Gastrocnemius medialis (tissue), 4 donors: ENCODE measurements at regions not wholly inside any gene's neighbourhood (a gene's known extent, or its start where the extent isn't known, plus 50 kb on each side); places are given as distances from the start of the nearest gene placed in this dataset.

Experiments
- POLR2A ChIP-seq, 2 donors: fragments of 450-650 bp; IDR thresholded peaks; one replicate each; pipeline ENCODE4 v1.6.1; 2017; ENCODE audit warnings: antibody characterized with exemption in 2 of 2, mild to moderate bottlenecking in 2 of 2, moderate library complexity in 2 of 2
- TF ChIP-seq, protein P1 (sequence below), 5 experiments: fragments of 450-650 bp in 3 of 5; fragments of 200-600 bp in 2 of 5; sonication (generic) in 2 of 5; IDR thresholded peaks in 4 of 5; conservative IDR thresholded peaks in 1 of 5; 1 replicate in 4 of 5; 2 replicates in 1 of 5; pipeline ENCODE4 v1.5.1; 2016 to 2019; ENCODE audit warnings: antibody characterized with exemption in 5 of 5, mild to moderate bottlenecking in 3 of 5, moderate library complexity in 3 of 5

DNA sequence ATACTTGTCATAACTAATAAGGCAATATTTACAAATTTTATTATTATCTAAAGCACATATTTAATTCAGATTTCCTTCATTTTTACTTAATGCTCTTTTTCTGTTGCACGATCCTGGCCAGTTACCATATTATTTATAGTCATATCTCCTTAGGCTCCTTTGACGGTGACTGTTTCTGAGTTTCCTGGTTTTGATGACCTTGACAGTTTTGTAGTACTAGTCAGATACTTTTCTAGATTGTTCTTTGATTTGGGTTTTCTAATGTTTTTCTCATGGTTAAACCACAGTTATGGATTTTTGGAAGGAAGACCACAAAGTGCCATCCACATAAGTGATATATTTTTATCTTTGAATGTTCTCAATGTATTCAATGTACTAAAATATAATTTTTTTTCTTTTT is 171.0 kb upstream of the NANOGP8 start:
- TF ChIP-seq, protein P1, sequence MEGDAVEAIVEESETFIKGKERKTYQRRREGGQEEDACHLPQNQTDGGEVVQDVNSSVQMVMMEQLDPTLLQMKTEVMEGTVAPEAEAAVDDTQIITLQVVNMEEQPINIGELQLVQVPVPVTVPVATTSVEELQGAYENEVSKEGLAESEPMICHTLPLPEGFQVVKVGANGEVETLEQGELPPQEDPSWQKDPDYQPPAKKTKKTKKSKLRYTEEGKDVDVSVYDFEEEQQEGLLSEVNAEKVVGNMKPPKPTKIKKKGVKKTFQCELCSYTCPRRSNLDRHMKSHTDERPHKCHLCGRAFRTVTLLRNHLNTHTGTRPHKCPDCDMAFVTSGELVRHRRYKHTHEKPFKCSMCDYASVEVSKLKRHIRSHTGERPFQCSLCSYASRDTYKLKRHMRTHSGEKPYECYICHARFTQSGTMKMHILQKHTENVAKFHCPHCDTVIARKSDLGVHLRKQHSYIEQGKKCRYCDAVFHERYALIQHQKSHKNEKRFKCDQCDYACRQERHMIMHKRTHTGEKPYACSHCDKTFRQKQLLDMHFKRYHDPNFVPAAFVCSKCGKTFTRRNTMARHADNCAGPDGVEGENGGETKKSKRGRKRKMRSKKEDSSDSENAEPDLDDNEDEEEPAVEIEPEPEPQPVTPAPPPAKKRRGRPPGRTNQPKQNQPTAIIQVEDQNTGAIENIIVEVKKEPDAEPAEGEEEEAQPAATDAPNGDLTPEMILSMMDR (IDR thresholded peaks at IDR 0.05 in 4 of 5, conservative IDR thresholded peaks at IDR 0.05 in 1 of 5): no peak
- TF ChIP-seq POLR2A (IDR thresholded peaks at IDR 0.05): no peak
